HG03025 (cell line): ENCODE measurements at regions not wholly inside any gene's neighbourhood (a gene's known extent, or its start where the extent isn't known, plus 50 kb on each side); places are given as distances from the start of the nearest gene placed in this dataset.

Experiments used
- ATAC-seq: cut with Tn5 transposase; IDR thresholded peaks from one replicate; pipeline ENCODE4 v1.9.1; 2021; ENCODE audit warnings: mild to moderate bottlenecking, moderate library complexity; ENCODE audit not compliant: unreplicated experiment, low FRiP score

- ATAC-seq = no peak
Observed at GRCh38 chr6:105603788-105604586, 201.1 kb upstream of the PREP start.

- peak; percentile 81 for ATAC-seq
Observed at GRCh38 chr6:105601541-105602236, 198.8 kb upstream of the PREP start.

- ATAC-seq = no peak
Observed at GRCh38 chr6:105600336-105601260, 197.7 kb upstream of the PREP start.

- ATAC-seq = no peak
Observed at GRCh38 chr6:105598264-105598663, 195.4 kb upstream of the PREP start.

GRCh38 chr6:105596284-105596755 lies 193.4 kb upstream of the PREP start:
- no peak for ATAC-seq

GRCh38 chr6:105595829-105596228 lies 192.9 kb upstream of the PREP start:
- no peak for ATAC-seq

- no peak for ATAC-seq
Observed at GRCh38 chr6:105594821-105595220, 191.9 kb upstream of the PREP start.

- ATAC-seq = no peak
Observed at GRCh38 chr6:105593805-105594671, 191.2 kb upstream of the PREP start.

GRCh38 chr6:105593056-105593690 lies 190.3 kb upstream of the PREP start:
- no peak for ATAC-seq

GRCh38 chr6:105592329-105592728 lies 189.4 kb upstream of the PREP start:
- ATAC-seq = no peak

GRCh38 chr6:105591053-105591452 lies 188.2 kb upstream of the PREP start:
- ATAC-seq = peak; percentile 68

GRCh38 chr6:105588123-105588710 lies 185.3 kb upstream of the PREP start:
- ATAC-seq = no peak

GRCh38 chr6:105587349-105588122 lies 184.7 kb upstream of the PREP start:
- ATAC-seq = no peak

- ATAC-seq = no peak
Observed at GRCh38 chr6:105578179-105578707, 175.4 kb upstream of the PREP start.

- ATAC-seq = no peak
Observed at GRCh38 chr6:105573556-105573955, 170.7 kb upstream of the PREP start.

- no peak for ATAC-seq
Observed at GRCh38 chr6:105573138-105573537, 170.3 kb upstream of the PREP start.

- ATAC-seq = no peak
Observed at GRCh38 chr6:105570416-105570815, 167.5 kb upstream of the PREP start.

GRCh38 chr6:105569706-105570105 lies 166.8 kb upstream of the PREP start:
- ATAC-seq = no peak
